ENCODE measurements at regions not wholly inside any gene's neighbourhood (a gene's known extent, or its start where the extent isn't known, plus 50 kb on each side); places are given as distances from the start of the nearest gene placed in this dataset.

DNA sequence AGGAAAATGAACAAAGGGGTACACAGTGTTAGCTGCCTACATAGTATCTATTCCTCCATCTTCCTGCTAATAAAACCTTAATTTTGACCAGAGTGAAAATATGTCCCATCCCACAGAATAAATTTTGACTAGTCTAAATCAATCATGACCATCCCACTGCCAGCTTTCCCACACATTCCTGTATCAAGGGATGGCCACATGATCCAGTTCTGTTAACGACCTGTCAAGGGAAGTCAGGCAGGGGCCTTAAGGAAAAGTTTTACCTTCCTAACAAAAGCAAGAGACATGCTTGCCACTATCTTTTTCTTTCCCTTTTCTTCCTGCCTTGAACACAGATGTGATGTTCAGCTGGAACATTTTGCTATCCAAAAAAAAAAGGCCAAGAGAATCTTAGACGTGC, 185.0 kb upstream of the CHAC2 start:
- no peak for DNase-seq (ENCODE audit: low spot score)
- in situ Hi-C loops (cut with MboI; ENCODE audit: low sequenced_read_pairs, unreplicated experiment), result no loop called here
- TF ChIP-seq, protein P1, sequence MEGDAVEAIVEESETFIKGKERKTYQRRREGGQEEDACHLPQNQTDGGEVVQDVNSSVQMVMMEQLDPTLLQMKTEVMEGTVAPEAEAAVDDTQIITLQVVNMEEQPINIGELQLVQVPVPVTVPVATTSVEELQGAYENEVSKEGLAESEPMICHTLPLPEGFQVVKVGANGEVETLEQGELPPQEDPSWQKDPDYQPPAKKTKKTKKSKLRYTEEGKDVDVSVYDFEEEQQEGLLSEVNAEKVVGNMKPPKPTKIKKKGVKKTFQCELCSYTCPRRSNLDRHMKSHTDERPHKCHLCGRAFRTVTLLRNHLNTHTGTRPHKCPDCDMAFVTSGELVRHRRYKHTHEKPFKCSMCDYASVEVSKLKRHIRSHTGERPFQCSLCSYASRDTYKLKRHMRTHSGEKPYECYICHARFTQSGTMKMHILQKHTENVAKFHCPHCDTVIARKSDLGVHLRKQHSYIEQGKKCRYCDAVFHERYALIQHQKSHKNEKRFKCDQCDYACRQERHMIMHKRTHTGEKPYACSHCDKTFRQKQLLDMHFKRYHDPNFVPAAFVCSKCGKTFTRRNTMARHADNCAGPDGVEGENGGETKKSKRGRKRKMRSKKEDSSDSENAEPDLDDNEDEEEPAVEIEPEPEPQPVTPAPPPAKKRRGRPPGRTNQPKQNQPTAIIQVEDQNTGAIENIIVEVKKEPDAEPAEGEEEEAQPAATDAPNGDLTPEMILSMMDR (IDR thresholded peaks at IDR 0.05; ENCODE audit: borderline replicate concordance, control extremely low read depth, extremely low read depth, insufficient read depth, missing control alignments), result no peak

DNA sequence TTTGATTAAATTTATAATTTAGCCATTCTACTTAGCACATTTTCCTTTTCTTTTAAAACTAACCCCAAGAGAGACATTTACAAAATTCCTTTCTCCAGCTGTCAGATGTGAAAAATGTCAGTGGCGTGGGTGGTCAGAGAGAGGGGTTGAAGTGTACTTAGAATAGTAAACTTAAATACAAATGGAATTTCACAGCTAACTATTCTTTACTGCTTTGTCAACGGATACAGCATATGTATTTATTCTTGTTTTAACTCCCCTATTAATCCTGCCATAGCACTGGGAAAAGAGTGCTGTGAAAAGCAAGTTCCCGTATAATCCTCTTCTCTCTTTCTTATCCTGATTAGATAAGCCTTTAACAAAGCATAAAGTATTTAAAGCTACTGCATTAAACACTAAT, 191.4 kb upstream of the CHAC2 start:
- TF ChIP-seq, protein P1 (IDR thresholded peaks at IDR 0.05; ENCODE audit: borderline replicate concordance, control extremely low read depth, extremely low read depth, insufficient read depth, missing control alignments), result no peak
- DNase-seq (ENCODE audit: low spot score), result no peak
- in situ Hi-C loops (cut with MboI; ENCODE audit: low sequenced_read_pairs, unreplicated experiment), result no loop called here

DNA sequence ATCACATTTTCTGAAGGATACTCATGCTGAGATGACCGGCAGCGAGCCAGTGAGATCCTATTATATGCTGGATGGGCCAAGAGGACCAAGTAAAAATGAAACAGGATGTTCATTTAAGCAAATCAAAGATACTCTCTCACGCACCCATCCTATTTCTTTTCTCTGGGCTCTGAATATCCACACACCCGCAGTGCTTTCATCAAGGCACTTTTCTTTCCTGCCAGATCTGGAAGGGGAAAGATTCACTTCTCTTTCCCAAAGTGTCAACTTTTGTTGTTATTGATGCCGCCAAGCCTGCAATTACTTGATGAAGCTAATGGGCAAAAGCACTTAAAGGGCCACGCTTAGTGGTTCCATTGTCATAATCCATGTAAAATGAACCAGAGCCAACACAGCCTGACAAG, 191.9 kb upstream of the CHAC2 start:
- DNase-seq (ENCODE audit: low spot score), result no peak
- in situ Hi-C loops (cut with MboI; ENCODE audit: low sequenced_read_pairs, unreplicated experiment), result no loop called here
- TF ChIP-seq, protein P1 (IDR thresholded peaks at IDR 0.05; ENCODE audit: borderline replicate concordance, control extremely low read depth, extremely low read depth, insufficient read depth, missing control alignments), result no peak

DNA sequence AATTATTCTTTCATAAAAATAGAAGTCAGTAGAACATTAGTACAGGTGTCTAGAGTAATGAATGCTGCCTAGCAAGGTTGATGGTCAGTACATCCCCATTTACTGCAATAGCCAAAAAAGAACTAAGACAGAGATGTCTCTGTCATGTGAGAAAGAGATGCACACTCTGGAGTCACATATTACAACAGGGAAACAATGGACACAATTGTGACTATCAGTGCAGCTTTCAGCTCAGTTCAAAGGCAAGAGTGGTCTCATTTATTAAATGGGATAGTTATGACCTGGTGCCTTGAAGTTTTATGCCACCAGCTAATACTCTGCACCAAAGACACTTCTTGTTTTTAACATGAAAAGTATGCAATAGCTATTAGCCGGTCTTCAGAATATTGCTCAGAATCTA, 194.9 kb upstream of the CHAC2 start:
- in situ Hi-C loops (cut with MboI; ENCODE audit: low sequenced_read_pairs, unreplicated experiment), result no loop called here
- TF ChIP-seq, protein P1 (IDR thresholded peaks at IDR 0.05; ENCODE audit: borderline replicate concordance, control extremely low read depth, extremely low read depth, insufficient read depth, missing control alignments), result no peak
- no peak for DNase-seq (ENCODE audit: low spot score)

DNA sequence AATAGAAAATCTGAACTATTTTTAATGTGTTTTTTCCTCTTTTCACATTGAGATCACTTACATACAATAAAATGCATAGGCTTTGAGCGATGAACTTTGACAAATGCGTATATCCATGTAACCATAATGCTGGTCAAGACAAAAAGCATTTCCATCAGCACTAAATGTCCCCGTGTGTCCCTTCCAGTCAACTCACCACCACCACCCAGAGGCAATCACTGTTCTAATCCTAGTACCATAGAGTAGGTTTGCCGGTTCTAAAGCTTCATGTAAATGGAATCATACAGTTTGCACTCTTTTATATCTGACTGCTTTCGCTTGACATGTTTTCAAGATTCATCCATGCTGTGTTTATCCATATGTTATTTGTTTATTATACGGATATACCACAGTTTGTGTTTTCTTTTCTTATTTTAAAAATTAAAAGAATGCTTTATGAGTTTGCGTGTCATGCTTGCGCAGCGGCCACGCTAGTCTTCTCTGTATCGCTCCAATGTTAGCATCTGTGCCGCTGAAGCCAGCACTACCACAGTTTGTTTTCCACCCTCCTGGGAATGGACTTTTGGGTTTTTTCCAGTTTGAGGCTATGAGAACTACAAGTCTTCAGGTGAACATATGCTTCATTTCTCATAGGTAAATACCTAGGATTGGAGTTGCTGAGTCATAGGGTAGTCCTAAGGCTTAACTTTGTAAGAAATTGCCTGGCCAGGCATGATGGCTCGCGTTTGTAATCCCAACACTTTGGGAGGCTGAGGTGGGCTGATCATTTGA, 197.5 kb upstream of the CHAC2 start:
- TF ChIP-seq, protein P1 (IDR thresholded peaks at IDR 0.05; ENCODE audit: borderline replicate concordance, control extremely low read depth, extremely low read depth, insufficient read depth, missing control alignments), result no peak

DNA sequence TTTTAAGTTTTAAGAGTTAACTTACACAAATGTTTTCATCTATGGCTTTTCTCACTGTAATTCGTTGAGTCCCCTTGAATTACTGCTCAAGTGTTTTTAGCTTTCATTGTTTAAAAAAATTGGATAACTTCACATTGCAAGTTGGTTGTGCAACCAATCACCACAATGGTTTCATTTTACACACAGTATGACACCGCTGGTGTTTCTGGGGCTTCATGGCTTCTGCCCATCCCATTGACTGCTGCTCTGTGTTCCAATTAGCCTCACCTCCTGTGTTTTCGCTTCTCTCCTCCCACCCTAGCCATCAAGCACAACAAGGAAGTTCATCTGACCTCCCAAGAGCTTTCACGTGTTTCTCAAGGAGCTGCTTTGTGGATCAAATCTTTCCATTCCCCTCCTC, 199.1 kb upstream of the CHAC2 start:
- no peak for DNase-seq (ENCODE audit: low spot score)
- TF ChIP-seq, protein P1 (IDR thresholded peaks at IDR 0.05; ENCODE audit: borderline replicate concordance, control extremely low read depth, extremely low read depth, insufficient read depth, missing control alignments), result no peak
- in situ Hi-C loops (cut with MboI; ENCODE audit: low sequenced_read_pairs, unreplicated experiment), result no loop called here

More for the DNA sequence above, 197.5 kb upstream of the CHAC2 start:
- in situ Hi-C loops (cut with MboI; ENCODE audit: low sequenced_read_pairs, unreplicated experiment), result no loop called here
- DNase-seq (ENCODE audit: low spot score), result no peak
